Dermis microvascular lymphatic vessel endothelial cell (primary cell): ENCODE measurements at regions not wholly inside any gene's neighbourhood (a gene's known extent, or its start where the extent isn't known, plus 50 kb on each side); places are given as distances from the start of the nearest gene placed in this dataset.
"Not testable (repeated sequence)": the region's sequence is repeated elsewhere in the genome, so short reads cannot be mapped to it uniquely, and the experiment has no call there.

Experiments used
- DNase-seq, 2 donors: peaks; one replicate each; pipeline versions ENCODE4 v3.0.0 to v3.0.0-alpha.2; 2010; ENCODE audit warnings: low read depth in 2 of 2

DNA sequence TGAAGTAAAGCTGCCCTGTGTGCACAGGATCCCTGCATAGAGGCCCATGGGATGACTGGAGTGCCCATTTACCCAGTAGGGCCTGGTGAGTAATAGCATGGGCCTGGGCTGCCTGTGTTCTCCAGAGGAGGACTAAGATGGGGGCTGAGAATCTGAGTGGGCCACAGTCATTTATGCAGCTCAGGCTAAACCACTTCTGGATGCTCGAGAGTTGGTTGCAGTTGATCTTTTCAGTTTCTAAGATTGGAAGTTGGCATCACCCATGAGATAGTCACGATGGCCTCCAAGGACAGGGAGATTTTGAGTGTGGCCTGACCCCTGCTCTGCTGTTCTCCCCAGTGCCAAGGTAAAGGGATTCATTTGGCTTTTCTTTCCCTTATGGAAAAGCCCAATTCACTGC is 179.1 kb upstream of the SPRED2 start:
- DNase-seq = no peak

DNA sequence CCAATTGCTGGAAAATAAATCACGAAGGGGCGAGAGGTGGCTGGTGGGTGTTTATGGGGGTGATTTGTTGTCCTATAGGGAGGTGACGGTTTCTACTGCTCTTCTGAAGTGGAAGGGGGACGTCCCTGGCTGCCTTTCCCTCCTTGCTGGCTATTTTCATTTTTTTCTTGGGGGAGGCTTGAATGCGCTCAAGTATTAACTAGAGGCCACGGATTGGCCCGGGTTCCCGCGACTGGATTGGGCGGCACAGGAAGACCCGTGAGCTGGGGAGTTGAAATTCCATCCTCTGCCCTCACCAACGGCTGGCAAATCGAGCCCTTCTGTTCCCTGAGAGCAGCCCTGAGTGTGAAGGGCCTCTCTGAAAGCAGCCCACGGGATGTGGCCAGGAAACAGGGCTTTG is 176.5 kb upstream of the SPRED2 start:
- no peak for DNase-seq

DNA sequence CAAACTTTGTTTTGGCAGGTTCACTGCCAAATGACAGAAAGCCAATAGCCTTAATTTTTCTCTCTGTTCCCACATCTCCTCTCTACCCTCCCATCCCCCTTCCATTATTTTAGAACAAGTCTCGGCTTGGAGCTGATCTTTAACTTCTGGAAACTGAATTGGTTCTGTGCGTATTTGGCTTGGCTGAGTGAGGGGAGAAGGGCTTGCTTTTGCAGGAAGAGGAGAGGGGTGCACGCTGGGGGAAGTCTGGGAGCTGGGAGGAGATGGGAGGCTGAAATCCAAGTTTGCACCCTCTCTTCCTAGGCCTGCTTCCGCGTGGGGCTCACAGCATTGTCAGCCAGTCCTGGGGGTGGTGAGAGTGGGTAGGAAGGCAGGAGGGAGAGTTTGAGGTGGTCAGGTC is 176.1 kb upstream of the SPRED2 start:
- DNase-seq = no peak

DNA sequence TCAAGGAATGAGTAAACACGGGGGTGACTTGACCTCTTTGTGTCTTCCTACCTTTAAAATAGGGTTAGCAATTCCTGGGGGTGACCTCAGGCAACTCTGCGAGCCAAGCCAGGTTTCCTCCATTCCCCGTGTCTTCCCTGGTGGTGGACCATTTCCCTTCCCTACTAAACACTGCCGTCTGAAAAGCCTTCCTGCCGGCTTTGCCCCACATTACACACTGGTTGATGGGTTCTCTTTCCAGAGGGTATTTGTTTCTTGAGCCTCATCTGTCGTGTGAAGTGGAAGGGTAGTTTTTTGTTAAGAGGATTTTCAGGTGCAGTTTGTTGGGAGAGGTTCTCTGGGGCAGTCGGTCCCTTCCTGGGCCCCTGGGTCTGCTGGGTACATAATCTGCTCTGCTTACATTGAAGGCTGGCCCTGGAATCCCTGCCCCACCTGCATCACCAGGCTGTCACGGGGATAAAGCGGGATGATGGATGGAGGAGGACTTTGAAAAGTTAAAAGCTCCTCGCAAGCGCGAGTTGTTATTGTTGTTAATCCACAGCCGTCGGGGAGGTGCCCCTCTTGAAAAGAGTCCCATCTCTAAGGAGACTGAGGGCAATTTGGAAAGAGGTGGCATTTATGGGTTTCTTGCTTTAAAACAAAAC is 175.4 kb upstream of the SPRED2 start:
- no peak for DNase-seq

DNA sequence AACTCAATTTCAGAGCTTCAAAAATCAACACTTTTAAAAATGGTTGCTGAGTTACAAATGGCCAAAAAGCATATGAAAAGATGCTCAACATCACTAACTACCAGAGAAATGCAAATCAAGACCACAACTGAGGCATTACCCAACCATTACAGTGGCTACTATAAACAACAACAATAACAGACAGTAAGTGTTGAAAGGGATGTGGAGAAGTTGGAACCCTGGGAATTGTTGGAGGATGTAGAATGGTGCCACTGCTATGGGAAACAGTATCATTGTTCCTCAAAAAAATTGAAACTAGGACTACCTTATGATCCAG is 173.3 kb upstream of the SPRED2 start:
- no peak for DNase-seq

DNA sequence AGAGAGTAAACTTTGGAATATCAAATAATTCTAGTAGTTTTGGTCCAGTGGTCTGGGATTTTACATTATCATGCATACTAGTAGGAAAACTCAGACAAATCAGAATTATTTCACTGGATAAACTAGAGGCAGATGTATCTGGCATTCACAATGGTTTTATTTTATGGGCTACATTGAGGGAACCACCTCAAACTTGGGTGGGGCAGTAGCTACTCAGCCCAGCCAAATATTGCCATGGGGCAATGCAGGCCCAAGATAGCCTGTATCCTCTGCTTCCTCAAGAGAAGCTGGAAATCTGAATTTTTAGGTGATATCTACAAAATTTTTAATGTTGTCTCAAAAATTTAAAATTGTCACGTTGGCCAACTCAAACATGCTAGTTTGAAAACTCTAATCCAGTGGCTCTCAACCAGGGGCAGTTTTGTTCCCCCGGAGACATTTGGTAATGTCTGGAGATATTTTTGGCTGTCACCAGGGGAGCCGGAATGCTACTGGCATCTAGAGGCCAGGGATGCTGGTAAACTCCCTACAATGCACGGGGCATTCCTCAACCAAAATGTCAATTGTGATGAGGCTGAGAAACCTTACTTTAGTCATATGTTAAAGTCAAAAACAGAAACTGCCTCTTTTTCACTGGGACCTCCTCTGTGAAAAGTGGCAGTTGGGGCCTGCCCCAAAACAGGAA is 172.8 kb upstream of the SPRED2 start:
- no peak for DNase-seq

DNA sequence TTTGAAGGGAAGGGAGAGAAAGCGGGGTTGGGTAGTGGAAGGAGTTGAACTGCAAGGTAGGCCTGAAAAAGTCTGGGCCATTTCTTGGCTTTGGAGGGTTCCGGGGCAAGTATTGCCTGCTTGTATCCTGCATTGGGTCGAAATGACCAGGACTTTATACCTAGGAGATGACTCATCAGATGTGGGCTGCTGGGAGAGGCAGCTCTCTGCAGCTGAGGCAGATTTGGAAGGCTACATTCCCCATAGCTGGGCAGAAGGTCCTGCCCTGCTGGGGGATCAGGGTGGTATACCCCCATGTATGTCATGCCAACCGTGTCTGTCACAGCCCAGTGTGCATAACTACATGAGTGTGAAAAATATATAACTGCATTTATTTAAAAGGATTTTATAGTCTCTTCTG is 171.8 kb upstream of the SPRED2 start:
- DNase-seq = no peak

DNA sequence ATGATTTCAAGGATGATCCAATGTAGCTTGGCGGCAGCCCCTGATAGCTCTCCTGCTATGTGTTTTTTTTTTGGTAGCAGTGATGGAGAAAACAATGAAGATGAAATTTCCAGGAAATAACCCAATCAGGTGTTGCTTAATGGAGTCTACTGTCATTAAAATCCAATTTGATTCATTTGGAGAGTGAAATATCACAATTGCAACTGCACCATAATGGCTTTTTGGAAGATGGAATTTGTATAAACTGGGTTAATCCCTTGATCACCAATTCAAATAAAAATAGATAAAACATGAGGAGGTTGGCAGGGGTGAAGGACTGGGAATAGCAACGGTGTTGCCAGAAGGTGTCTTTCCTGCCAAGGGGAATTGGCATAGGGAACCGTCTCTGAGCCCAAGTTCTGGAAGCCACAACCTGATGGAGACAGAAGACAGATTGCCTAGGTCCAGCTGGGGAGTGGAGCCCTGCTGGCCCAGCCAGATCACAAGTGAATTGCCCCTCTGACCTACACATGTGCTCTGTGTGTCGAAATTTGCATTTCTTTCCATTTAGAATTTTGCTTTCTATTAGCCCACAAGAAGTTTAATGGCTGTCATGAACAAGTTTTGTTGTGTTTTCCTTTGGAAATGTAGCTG is 170.3 kb upstream of the SPRED2 start:
- DNase-seq = no peak

DNA sequence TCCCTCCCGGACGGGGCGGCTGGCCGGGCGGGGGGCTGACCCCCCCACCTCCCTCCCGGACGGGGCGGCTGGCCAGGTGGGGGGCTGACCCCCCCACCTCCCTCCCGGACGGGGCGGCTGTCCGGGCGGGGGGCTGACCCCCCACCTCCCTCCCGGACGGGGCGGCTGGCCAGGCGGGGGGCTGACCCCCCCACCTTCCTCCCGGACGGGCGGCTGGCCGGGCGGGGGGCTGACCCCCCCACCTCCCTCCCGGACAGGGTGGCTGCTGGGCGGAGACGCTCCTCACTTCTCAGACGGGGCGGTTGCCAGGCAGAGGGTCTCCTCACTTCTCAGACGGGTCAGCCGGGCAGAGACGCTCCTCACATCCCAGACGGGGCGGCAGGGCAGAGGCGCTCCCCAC is 168.5 kb upstream of the SPRED2 start:
- DNase-seq = not testable (repeated sequence)

DNA sequence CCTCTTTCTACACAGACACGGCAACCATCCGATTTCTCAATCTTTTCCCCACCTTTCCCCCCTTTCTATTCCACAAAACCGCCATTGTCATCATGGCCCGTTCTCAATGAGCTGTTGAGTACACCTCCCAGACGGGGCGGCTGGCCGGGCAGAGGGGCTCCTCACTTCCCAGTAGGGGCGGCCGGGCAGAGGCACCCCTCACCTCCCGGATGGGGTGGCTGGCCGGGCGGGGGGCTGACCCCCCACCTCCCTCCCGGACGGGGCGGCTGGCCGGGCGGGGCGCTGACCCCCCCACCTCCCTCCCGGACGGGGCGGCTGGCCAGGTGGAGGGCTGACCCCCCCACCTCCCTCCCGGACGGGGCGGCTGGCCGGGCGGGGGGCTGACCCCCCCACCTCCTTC is 168.0 kb upstream of the SPRED2 start:
- not testable (repeated sequence) for DNase-seq

DNA sequence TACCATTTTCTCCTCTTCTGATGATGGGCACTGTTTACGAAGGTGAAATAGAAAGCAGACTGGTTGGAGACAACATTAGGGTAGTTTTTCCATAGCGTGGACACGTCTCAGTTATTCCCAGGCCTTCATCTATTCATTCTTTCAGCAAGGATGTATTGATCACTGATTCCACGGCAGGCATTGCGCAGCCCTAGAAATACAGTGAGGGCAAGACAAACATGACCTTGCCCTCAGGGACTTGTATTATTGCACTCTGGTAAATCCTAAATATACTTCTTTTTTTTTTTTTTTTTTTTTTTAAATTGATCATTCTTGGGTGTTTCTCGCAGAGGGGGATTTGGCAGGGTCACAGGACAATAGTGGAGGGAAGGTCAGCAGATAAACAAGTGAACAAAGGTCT is 167.3 kb upstream of the SPRED2 start:
- DNase-seq = no peak

DNA sequence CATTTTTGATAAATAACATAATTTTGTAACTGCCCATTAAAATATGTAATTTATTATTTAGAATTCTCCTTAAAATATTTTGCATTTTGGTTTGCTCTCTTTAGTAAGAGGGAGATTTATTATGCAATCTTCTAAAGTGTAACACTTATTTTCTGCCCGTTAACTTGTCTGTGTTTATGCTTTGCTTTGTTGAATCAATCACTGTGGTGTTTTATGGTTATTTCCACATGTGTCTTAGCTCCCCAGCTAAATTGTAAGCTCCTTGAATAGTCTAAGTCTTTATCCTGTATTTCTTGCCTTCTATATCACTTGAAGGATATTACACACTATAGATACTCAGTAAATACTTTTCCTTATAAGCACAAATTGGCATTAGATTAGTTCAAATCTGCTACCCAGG is 166.6 kb upstream of the SPRED2 start:
- no peak for DNase-seq

DNA sequence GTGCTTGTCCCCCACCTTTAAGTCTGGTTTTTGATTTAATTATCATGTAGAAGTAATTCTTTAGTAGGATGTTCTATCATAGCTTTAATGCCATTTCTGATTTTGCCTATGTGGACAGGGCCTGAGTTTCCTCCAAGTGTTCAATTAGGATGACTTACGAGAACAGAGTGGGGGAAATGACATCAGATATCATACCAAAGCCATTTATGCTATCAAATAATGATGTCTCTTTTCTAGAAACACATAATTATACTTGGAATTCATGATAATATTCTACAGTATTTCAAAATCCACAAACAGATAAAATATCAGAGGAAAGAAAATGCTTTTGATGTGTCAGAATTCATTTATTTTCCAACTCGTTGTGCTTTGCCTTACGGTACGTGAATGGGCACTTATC is 165.9 kb upstream of the SPRED2 start:
- DNase-seq = no peak

DNA sequence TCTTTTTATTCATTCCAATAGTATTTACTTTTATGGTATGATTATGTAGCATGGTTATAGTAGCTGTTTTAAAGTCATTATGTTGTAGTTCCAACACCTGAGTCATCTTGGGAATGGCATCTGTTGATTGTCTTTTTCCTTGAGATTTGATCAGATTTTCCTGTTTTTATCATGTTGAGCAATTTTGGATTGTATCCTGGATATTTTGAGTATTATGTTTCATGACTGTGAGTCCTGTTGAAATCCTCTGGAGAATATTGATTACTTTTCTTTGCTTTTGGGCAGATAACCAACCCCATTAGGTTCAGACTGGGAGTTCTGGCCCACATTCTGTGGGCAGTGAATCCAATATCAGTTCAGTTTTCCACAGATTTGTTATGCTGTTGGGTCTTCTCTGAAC is 163.2 kb upstream of the SPRED2 start:
- DNase-seq = no peak

DNA sequence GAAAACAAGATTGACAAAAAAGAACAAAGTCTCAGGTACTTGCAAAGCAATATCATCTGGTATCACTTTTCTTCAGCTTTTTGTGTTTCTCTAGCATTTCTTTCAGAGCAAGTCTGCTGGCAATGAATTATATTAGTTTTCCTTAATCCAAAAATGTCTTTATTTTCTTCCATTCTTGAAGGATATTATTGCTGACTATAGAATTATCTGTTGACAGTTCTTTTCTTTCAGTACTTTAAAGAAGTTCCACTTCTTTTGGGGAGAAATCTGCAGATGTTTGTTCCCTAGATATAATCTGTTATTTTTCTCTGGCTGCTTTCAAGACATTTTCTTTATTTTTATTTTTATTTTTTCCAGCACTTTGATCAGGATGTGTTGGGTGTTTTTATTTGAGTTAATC is 161.8 kb upstream of the SPRED2 start:
- DNase-seq = no peak

DNA sequence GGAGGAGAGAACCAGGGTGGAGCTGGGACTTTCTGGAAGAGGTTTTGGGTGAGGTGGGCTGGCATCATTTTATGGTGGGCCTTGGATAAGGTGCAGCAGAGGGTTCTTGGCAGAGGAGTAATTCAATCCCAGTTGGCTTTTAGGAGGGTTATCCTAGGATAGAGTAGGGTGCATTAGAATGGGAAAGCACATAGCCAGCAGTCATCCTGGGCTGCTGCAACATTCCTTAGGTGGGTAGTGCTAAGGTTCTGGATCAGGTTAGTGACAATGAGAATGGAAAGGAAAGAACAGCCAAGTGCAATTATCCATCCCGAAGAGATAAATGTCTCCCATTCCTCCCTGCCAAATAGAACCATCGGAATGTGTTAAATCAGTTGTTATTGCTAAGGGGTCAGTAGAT is 157.3 kb upstream of the SPRED2 start:
- DNase-seq = no peak

DNA sequence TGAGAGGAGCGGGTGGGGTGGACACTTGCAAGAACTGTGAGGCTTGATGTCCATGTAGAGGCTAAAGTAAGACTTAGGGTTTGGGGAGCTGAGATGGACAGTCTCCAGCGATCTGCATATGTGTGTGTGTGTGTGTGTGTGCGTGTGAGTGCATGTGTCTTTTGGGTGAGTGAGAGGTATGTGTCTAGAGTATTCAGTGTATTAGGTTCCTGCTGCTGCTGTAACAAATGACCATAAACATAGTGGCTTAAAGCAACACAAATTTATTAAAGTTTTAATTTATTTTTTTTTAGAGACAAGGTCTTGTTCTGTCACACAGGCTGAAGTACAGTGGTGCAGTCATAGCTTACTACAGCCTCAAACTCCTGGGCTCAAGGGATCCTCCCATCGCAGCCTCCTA is 155.4 kb upstream of the SPRED2 start:
- DNase-seq = no peak

DNA sequence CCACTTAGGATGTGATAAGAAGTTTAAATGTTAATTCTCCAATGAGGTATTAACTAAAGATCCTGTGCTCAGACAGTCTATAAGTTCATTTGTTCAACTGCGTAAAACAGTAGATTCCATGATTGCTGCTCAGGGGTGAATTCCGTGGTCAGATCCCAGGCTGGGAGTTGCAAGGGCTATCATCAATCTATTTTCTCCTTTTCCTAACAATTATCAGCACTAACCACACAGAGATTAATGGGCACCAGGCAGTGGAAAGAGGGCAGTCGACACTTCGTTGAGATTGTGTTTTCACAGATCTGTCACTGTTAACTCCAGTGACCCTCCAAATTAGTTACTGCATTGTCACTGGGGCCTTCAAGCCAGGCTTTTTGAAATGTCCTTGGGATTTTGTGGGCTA is 154.1 kb upstream of the SPRED2 start:
- DNase-seq = no peak

DNA sequence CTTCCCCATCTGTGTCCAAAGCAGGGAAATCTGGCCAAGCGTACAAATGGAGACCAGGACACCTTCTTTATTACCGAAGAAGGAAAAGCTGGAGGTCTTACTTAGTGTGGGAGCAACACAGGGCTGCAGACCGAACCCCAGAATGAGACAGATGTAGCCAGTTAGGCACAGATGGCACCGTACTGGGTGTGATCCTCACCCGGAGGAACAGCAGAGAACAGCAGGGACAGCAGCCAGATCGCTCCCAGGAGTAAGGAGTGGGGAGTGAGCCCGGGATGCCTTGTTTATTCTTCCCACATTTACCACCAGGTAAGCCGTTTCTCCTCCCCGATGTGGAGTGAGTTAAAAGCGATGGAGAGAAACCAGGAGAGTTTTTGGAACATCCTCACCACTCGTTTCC is 150.7 kb upstream of the SPRED2 start:
- no peak for DNase-seq

DNA sequence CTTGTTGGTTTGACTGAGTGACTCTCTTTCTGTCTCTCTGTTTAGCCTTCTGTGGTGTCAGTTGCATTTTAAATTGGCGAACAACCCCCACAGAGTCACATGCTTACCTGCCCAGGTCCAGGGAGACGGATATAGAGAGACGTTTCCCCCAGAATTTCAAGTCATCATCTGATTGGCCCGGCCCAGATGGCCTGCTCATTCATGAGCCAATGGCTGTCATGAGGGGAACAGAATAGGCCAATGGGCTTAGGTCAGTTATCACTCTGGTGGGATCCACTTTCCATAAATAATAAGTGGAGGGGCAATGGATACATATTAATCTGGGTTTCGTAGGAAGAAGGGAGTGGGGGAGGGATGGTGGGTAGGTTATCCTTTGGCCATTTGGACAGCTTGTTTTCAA is 150.0 kb upstream of the SPRED2 start:
- no peak for DNase-seq

DNA sequence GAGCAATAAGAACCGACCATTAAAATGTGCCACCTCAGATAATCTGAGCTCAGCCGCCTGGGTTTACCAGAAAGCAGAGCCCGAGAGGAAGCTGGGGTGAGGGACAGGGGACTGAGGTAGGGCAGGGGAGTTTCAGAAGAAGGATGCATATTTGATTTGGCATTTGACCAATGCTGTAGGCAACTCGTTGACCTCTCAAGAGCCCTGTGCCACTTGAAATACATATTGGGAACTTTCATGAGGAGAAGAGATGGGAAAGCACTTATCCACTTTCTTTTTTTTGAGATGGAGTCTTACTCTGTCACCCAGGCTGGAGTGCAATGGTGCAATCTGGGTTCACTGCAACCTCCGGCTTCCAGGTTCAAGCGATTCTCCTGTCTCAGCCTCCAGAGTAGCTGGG is 148.4 kb upstream of the SPRED2 start:
- DNase-seq = no peak

DNA sequence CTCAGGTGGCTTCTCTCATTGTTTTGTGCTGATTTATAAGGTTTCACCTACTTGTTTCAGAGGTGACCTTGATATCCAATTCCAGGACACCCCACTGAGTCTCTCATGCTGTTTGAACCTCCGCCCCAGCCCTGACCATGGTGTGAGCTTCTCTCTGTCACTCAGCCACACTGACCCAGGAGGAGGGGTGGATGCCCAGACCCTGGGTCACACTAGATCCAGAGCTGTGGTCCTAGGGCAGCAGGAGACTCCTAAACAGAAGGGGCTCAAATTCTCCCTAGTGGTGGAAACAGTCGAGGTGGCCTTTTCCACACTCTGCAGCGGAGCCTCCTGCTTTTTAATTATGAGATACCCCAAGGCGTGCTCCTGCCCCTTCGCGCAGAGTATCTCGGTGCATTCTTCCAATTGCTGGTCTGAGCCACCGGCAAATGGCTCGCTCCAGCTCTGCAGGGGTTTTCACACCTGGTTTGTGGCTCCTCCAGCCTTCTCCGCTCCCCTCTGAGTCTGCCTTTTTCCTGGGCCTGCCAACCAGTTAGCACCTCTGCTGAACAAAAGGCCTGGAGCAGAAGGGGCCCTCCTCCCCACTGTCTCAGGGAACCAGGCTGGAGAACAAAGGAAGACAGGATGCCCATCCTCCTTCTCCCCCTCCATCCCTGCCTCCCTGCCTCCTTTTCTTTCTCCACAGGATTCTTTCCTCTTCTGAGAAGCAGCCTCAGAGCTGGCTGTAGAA is 147.3 kb upstream of the SPRED2 start:
- DNase-seq = no peak

DNA sequence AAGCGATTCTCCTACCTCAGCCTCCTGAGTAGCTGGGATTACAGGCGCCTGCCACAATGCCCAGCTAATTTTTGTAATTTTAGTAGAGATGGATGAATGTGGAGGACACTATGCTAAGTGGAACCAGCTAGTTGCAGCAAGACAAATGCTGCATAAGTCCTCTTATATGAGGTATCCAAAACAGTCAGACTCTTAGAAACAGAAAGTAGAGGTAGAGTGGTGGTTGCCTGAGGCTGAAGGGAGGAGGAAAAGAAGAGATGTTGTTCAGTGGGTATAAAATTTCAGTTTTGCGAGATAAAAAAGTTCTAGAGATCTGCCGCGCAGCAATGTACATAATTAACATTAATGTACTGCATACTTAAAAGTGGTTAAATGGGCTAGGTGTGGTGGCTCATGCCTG is 145.3 kb upstream of the SPRED2 start:
- DNase-seq = no peak
